ENCODE measurements at regions not wholly inside any gene's neighbourhood (a gene's known extent, or its start where the extent isn't known, plus 50 kb on each side); places are given as distances from the start of the nearest gene placed in this dataset.

DNA sequence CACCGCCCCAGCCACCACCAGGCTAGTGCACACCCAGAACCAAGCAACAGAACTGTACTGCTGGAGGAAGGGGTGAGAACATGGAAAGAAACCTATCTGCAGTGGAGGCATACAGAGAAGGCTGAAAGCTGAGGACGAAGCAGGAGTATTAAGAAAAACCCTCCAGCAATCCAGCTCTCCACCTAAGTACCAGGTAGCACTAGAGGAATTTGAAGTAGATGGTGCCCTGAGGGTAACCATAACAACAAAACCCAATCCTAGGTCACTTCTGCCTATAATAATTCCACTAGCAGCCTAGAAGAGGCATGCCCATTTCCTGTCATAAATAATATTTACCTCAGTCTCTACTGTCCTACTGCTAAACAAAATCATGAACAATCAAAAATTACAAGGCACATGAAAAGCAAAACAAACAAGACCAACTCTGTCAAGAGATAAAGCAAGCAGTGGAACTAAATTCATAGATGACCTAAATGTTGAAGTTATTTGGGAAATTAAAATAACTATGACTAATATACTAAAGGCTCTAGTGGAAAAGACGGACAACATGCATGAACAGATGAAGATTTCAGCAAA lies 51.1 kb downstream of the HYCC1 start:
- DNase-seq, result no peak

GRCh38 chr7:22958742-22959141 lies 55.2 kb downstream of the HYCC1 start:
- DNase-seq, result no peak

- DNase-seq, result no peak
Measured at GRCh38 chr7:22954251-22954650, 59.7 kb downstream of the HYCC1 start.

GRCh38 chr7:22952306-22953015 lies 61.5 kb downstream of the HYCC1 start:
- DNase-seq, result no peak

DNA sequence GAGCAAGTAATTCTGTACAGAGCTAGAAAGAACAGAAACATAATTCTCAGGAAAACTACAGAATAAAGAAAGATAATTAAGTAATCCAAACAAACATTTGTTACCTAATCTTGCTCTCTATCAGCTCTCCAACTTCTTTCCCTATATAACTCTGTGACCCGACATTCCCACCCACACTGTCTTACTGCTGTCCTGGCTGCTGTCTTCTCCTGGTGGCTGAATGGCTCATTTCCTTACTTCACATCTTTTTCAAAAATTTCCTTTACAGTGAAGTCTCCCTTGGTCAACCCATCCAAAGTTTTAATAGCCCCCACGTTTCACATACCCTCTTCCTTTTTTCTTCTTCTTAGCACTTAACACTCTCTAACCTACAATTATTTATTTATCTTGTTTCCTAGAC lies 64.0 kb downstream of the HYCC1 start:
- DNase-seq, result peak in 3 of 4 experiments; percentile 8 to 18 (median 10)

DNA sequence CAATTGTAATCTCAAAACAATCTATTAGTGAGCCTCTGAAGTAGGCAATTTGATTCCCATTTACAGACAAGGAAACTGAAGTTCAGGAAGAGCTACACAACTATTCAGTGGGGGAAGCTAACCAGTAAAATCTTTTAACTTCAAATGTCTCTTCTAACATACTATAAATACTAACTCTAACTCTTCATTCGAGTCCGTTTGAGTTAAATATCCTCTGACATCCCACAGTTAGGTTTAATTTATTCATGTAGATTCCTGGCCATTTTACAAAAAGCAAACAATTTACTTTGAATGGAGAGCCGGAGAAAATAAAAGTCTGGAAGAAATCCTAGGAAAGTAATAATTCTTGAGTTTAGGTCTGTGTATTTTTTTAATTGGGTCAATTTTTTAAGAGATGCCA lies 64.7 kb downstream of the HYCC1 start:
- no peak for DNase-seq

DNA sequence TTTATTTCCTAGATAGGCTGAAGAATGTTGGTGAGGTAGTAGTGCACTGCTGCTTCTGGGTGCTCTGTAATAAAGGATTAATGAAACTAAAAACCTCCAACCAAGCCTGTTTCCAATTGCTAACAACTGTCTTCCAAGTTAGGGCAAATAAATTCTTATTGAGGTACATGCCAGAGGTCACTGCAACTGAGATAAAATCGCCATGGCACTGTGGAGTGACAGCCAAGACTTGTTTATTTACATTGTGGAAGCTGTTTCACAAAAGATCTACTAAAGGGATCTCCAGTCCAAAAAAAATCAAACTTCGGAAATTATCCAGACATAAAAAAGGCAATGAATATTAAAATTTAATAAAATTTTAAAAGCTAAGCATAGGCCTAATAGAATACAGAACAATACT lies 65.2 kb downstream of the HYCC1 start:
- DNase-seq, result no peak

GRCh38 chr7:22945584-22945983 lies 68.3 kb downstream of the HYCC1 start:
- DNase-seq, result no peak

- DNase-seq, result no peak
Measured at GRCh38 chr7:22944510-22944909, 69.4 kb downstream of the HYCC1 start.

GRCh38 chr7:22944022-22944421 lies 69.9 kb downstream of the HYCC1 start:
- no peak for DNase-seq

- DNase-seq, result no peak
Measured at GRCh38 chr7:22942191-22942590, 71.7 kb downstream of the HYCC1 start.

- DNase-seq, result no peak
Measured at GRCh38 chr7:22939842-22940241, 74.1 kb downstream of the HYCC1 start.

- no peak for DNase-seq
Measured at GRCh38 chr7:22937946-22938345, 76.0 kb downstream of the HYCC1 start.

DNA sequence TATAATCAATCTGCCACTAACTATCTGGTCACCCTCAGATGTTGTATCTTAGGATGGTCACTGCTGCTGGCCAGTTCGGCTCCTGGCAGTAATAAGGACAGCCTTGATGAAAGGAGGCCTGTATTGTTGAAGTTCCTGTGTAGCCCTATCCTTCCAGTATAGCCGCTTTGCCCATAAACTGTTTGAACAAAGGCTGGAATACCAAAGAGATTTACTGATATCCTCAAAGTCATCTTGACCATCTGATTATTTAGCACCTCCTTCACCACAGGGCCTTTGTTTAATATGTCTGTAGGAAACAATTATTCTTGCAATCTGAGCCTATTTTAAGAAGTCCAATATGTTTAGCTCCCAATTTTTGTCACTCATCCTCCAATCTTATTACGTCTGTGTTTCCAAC lies 77.7 kb downstream of the HYCC1 start:
- no peak for DNase-seq

DNA sequence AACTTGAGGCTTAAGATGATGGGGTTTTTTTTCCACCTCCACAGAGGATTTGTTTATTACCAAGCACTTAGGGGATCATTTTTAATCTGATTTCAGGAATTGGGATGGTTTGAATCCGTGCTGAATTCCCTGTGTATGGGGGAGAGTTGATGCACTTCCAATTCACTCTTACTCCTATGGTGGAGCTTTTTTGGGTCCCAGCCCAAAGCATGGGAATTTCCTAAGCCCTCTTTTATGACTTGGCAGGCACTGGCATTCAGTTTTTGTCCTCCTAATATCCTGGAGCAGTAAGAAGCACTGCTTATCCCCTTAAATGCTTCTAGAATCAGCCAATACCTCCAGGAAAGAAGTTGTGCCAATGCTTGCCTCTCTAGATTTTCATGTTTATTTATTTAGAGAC lies 78.7 kb downstream of the HYCC1 start:
- DNase-seq, result no peak

DNA sequence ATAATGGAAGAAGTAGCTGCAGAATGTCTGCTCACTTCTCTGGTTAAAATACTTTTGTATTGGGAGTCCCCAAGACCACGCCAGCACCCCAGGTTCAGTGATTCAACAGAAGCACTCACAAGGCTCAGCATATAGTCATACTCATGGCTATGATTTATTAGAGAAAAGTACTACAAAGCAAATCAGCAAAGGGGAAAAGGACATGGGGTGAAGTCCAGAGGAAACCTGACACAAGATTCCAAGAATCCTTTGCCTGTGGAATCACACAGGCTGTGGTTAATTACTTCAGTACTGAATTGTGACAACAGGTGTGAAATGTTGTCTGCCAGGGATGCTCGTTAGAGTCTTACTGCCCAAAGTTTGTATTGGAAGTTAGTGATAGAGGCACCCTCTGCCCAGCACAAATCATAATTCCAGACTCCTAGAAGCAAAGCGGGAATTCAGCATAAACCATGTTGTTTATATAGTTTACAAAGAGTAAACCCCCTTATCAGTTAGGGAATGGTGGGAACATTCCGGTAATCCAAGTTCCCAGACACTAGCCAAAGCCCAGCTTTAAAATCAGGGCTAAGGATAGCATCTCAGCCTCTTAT lies 79.4 kb downstream of the HYCC1 start:
- DNase-seq, result no peak

- no peak for DNase-seq
Measured at GRCh38 chr7:22934023-22934422, 79.9 kb downstream of the HYCC1 start.

- no peak for DNase-seq
Measured at GRCh38 chr7:22932896-22933295, 81.0 kb downstream of the HYCC1 start.

DNA sequence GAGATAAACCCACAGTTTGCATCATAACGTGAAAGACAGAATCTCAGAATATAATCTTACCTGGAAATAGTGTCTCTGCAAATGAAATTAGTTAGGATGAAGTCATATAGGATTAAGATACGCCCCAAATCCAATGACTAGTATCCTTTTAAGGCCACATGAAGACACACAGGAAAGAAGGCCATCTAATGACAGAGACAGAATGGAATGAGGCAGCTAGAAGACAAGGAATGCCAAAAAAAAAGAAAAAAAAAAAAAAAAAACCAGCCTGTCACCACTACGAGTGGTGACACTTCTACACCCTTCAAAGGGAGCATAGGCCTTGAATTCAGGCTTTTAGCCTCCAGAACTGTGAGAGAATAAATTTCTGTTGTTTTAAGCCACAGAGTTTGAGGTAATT lies 82.9 kb downstream of the HYCC1 start:
- no peak for DNase-seq

DNA sequence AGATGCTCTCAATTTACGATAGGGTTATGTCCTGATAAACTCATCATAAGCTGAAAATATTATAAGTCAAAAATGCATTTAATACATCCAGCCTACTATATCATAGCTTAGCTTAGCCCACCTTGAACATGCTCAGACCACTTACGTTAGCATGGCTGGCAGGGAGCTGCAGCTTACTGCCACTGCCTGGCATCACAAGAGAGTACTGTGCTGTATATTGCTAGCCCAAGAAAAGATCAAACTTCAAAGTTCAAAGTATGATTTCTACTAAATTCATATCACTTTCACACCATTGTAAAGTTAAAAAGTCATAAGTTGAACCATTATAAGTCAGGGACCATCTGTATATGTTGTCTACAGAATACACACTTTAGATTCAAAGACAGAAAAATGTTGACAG lies 91.6 kb downstream of the HYCC1 start:
- no peak for DNase-seq

- DNase-seq, result no peak
Measured at GRCh38 chr7:22921386-22922086, 92.4 kb downstream of the HYCC1 start.

DNA sequence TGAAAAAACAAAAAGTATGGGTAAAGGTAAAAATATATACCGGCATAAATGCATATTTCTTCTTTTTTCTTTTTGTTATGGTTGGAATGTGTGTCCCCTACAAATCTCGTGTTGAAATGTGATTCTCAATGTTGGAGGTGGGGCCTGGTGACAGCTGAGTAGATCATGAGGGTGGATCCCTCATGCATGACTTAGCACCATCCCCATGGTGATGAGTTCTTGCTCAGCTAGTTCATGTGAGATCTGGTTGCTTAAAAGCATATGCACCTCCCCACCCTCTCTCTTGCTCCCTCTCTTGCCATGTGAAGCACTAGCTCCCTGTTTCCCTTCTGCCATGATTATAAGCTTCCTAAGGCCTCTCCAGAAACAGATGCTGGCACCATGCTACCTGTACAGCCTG lies 93.3 kb downstream of the HYCC1 start:
- DNase-seq, result no peak

DNA sequence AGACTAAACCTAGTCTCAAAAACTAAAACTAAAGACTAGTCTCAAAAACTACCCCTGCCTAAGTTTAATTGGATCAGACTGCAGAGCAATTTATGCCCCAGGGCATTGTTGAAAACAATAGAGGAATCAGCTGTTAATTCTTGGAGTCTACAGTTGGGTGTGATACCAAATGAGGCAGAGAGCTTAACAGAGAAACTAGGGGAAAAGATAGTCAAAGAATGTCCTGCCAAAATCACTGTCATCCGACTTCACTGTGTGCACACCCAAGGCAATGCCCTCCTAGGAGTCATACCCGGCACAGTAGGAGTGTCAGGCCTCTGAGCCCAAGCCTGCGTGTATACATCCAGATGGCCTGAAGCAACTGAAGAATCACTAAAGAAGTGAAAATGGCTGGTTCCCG lies 90.5 kb upstream of the TOMM7 start:
- no peak for DNase-seq

GRCh38 chr7:22911889-22912288 lies 89.2 kb upstream of the TOMM7 start:
- no peak for DNase-seq
